GM18505 (cell line): ENCODE measurements at regions not wholly inside any gene's neighbourhood (a gene's known extent, or its start where the extent isn't known, plus 50 kb on each side); places are given as distances from the start of the nearest gene placed in this dataset.
"Not testable (repeated sequence)": the region's sequence is repeated elsewhere in the genome, so short reads cannot be mapped to it uniquely, and the experiment has no call there.

Source experiments
- ATAC-seq: cut with Tn5 transposase; IDR thresholded peaks from one replicate; pipeline ENCODE4 v1.9.1; 2021; ENCODE audit not compliant: unreplicated experiment
- POLR2A ChIP-seq: IDR thresholded peaks from 4 replicates; pipeline ENCODE4 v1.6.1; 2011; ENCODE audit warnings: borderline replicate concordance; ENCODE audit not compliant: insufficient read depth, insufficient read length; ENCODE audit errors: extremely low read depth

DNA sequence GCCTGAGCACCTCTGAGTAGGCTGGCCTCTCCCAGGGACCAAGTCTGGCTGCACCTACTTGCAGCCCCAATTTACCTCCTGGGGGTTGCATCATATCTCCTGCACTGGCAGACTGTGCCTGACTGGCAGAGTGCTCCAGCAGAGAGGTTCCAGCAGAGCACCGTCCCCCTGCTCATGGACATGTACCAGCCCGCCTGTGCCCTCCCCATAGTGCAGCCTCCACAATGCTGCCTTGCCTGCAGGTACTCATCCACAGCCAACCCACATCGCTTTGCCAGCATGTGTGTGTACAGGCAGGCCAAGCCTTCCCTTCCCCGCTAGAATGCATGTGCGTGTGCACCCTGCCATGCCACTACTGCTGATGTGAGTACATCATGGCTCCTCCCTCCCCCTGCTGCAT lies 105.5 kb upstream of the NPSR1 start:
- no peak for ATAC-seq
- TF ChIP-seq POLR2A = no peak

DNA sequence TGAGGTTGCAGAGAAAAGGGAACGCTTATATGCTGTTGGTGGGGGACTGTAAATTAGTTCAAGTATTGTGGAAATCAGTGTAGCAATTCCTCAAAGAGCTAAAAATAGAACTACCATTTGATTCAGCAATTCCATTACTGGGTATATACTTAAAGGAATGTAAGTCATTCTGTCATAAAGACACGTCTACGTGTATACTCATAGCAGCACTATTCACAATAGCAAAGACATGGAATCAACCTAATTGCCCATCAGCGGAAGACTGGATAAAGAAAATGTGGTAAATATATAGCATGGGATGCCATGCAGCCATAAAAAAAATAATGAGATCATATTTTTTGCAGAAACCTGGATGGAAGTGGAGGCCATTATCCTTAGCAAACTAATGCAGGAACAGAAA lies 100.0 kb upstream of the NPSR1 start:
- no peak for TF ChIP-seq POLR2A
- ATAC-seq = no peak

DNA sequence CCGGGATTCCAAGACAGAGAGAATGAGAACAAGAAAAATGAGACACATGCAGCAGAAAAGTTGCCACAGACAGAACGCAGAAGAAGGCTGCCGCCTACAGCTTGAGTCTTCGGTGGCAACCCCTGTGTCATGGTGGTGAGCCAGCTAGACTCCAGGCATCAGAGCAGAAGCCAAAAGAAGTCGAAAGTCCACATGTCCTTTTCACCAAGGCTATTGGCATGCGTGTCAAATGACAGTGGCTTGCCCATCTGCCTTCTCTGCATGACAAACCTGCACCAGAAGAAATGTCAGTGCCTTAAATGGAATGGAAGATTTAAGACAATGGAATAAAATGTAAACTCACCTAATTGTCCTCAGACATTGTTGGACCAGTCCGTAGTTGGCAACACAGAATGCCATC lies 93.9 kb upstream of the NPSR1 start:
- TF ChIP-seq POLR2A = no peak
- no peak for ATAC-seq

DNA sequence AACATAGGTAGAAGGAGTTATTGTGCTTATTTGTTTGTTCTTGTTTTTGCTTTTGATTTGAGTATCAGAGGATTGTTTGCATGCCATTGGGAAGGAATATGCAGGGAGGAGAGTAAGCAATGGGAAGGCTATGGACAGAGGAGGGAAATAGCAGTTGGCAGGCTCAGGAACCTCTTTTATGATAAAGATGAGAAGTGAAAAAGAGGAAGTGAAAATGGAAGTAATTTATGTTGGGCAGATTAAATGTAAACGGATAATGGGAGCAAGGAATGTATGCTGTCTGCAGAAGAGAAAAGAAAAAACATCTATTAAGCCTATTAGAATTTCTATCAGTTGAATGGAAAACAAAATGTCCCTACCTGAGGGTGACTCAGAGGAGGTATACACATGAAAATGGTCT lies 90.1 kb upstream of the NPSR1 start:
- no peak for ATAC-seq
- TF ChIP-seq POLR2A = no peak

DNA sequence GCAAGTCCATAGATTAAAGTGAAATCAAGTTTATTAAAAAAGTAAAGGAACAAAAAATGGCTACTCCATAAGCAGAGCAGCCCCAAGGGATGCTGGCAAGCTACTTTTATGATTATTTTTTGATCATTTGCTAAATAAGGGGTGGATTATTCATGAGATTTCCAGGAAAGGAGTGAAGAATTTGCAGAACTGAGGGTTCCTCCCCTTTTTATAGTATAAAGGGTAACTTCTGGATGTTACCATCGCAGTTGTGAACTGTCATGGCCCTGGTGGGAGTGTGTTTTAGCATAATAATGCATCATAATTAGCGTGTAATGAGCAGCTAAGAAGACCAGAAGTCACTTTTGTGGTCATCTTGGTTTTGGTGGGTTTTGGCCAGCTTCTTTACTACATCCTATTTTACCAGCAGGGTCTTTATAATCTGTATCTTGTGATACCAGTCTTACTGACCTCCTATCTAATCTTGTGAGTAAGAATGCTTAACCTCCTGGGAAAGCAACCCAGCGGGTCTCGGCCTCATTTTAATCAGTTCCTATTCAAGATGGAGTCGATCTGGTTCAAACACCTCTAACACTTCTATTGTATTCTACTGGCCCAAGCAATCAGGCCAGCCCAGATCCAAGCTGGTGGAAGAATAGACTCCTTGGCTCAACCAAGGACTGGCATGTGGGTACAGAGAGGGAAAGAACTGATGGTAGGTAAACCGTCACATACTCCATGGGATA lies 87.9 kb upstream of the NPSR1 start:
- ATAC-seq = no peak

DNA sequence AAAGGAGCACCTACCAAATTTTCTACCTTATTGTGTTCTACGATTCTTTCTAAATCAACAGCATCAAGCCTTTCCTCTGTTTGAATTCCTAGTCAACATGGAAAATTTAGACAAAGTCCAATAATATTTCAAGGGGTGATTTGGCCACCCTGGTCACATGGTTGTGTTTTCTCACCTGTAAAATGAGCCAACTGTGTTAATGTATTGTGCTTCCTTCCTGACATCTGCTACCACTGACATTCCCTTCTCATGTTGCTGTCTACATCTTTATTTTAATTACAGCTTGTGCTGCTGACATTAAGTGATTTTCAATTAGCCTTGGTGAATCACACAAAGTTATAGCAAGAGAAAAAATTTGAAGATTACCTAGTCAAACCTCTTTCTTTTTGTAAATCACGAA lies 83.0 kb upstream of the NPSR1 start:
- ATAC-seq = no peak
- TF ChIP-seq POLR2A = no peak

More for the DNA sequence above, 87.9 kb upstream of the NPSR1 start:
- TF ChIP-seq POLR2A = no peak

DNA sequence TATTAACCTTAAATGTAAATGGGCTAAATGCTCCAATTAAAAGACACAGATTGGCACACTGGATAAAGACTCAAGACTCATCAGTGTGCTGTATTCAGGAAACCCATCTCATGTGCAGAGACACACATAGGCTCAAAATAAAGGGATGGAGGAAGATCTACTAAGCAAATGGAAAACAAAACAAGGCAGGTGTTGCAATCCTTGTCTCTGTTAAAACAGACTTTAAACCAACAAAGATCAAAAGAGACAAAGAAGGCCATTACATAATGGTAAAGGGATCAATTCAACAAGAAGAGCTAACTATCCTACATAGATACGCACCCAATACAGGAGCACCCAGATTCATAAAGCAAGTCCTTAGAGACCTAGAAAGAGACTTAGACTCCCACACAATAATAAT lies 80.1 kb upstream of the NPSR1 start:
- not testable (repeated sequence) for ATAC-seq

DNA sequence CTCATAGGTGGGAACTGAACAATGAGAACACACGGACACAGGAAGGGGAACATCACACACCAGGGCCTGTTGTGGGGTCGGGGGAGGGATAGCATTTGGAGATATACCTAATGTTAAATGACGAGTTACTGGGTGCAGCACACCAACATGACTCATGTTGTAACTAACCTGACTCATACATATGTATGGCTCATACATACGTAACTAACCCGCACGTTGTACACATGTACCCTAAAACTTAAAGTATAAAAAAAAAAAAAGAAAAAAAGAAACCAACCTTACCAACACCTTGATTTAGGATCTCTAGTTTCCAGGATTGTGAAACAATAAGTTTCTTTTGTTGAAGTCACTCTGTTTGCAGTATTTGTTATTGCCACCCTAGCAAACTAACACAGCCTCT lies 76.3 kb upstream of the NPSR1 start:
- not testable (repeated sequence) for ATAC-seq

DNA sequence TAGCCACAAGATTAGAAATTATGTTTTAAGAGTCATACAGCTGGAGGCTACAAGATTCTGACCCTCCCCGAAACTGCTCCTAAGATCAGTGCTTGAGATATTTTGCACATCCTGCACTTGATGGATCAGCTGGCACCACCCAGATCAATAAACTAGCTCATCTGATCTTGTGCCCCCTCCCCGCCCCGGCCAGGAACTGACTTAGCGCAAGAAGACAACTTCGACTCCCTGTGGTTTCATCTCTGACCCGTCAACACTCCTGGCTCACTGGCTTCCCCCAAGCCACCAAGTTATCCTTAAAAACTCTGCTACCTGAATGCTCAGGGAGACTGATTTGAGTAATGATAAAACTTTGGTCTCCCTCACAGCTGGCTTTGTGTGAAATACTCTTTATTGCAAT lies 73.5 kb upstream of the NPSR1 start:
- TF ChIP-seq POLR2A = no peak
- no peak for ATAC-seq

DNA sequence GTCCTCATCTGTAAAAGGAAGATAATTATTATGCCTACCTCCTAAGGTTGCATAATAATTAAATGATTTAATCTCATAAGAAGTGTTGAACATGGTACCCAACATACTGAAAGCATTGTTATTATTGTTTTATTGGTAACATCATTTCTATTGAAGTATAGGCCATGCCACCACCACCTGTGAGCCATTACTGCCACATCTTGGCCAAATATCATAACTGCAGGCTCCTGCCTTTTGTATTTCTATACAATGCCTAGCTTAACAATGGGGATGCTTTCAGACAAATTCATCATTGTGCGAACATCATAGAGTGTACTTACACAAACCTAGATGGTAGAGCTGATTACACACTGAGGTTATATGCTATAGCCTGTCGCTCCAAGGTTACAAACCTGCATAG lies 61.1 kb upstream of the NPSR1 start:
- no peak for TF ChIP-seq POLR2A
- ATAC-seq = no peak

DNA sequence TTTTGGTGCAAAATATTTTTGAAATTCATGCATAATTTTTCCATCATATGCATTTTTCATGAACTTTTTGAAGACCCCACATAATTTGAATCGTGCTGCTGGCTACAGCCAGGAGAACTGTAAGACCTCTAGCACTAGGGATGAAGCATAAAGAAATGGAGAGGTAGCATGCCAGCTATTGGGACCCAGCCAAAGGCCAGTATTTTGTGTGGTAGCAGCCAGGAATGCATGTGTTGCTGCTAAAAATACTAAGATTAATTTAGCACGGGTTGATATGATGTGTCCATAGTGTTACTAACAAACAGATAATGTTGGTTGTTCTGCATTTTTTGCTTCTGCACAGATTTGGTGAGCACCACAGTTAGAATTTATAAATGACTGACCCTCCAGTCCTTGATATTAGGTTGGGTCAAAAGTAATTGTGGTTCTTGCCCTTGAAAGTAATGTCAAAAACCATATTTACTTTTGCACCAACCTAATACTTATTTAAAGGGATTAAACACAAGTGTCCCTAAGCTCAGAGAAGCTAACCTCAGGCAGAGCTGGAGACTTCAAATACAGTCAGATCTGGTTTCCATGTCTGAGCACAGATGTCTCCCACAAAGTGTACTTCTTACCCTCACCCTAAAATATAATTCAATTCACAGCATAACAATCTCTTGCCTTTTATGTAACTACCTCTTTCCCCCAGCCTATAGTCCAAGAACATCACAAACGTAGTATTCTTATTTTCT lies 54.1 kb upstream of the NPSR1 start:
- no peak for ATAC-seq
- no peak for TF ChIP-seq POLR2A
